Naive B cell (primary cell): ENCODE measurements at regions not wholly inside any gene's neighbourhood (a gene's known extent, or its start where the extent isn't known, plus 50 kb on each side); places are given as distances from the start of the nearest gene placed in this dataset.

ENCODE experiments used
- ATAC-seq, 2 donors: fragments of 150-1000 bp; cut with Tn5 transposase; 2 replicates each; pipeline ENCODE4 v1.10.0; 2021; ENCODE audit warnings: low read depth in 2 of 2, mild to moderate bottlenecking in 2 of 2, moderate library complexity in 2 of 2
- DNase-seq: peaks from one replicate; pipeline ENCODE4 v3.0.0; 2022
- H3K27ac Mint-ChIP-seq, 6 donors: one replicate each; pipeline ENCODE4 v1.8.0; 2020 to 2022; ENCODE audit warnings: mild to moderate bottlenecking in 6 of 6, mixed read lengths in 6 of 6, moderate library complexity in 5 of 6, inconsistent platforms in 2 of 6
- H3K27me3 Mint-ChIP-seq, 3 donors: one replicate each; pipeline ENCODE4 v1.8.0; 2021 to 2022; ENCODE audit warnings: mixed read lengths in 3 of 3, mild to moderate bottlenecking in 1 of 3
- H3K36me3 Mint-ChIP-seq, 2 donors: one replicate each; pipeline ENCODE4 v1.8.0; 2020 to 2022; ENCODE audit warnings: mixed read lengths in 2 of 2, inconsistent platforms in 1 of 2, mild to moderate bottlenecking in 1 of 2
- H3K4me1 Mint-ChIP-seq, 3 donors: one replicate each; pipeline ENCODE4 v1.8.0; 2020 to 2022; ENCODE audit warnings: mixed read lengths in 3 of 3, inconsistent platforms in 1 of 3, mild to moderate bottlenecking in 1 of 3, moderate library complexity in 1 of 3
- H3K4me3 Mint-ChIP-seq, 8 donors: one replicate each; pipeline ENCODE4 v1.8.0; 2020 to 2022; ENCODE audit warnings: mild to moderate bottlenecking in 8 of 8, mixed read lengths in 8 of 8, moderate library complexity in 8 of 8, inconsistent platforms in 2 of 8
- H3K9me3 Mint-ChIP-seq, 7 donors: one replicate each; pipeline ENCODE4 v1.8.0; 2020 to 2022; ENCODE audit warnings: mixed read lengths in 7 of 7, mild to moderate bottlenecking in 5 of 7, inconsistent platforms in 2 of 7, moderate library complexity in 1 of 7

GRCh38 chr3:127091376-127091775, 101.6 kb upstream of the PRR23E start:
- Mint-ChIP-seq H3K4me1 (no peaks in the 10 kb centered on the region), H3K9me3 (peaks cover 0 to 10% (median 3%) of the 10 kb centered on the region in 7 donors), H3K36me3 (no peaks in the 10 kb centered on the region), H3K27me3 (peaks cover 15 to 41% (median 35%) of the 10 kb centered on the region in 3 donors), H3K27ac (no peak overlapping the region), H3K4me3 (no peak overlapping the region)
- ATAC-seq (no peak), DNase-seq (no peak)

GRCh38 chr3:127092368-127092767, 100.6 kb upstream of the PRR23E start:
- peaks cover 0 to 10% (median 3%) of the 10 kb centered on the region in 7 donors for H3K9me3 Mint-ChIP-seq
- no peaks in the 10 kb centered on the region for H3K36me3 Mint-ChIP-seq

GRCh38 chr3:127092776-127093175, 100.2 kb upstream of the PRR23E start:
- no peak overlapping the region for H3K4me3 Mint-ChIP-seq

More at GRCh38 chr3:127092368-127092767, 100.6 kb upstream of the PRR23E start:
- Mint-ChIP-seq H3K27ac (no peak overlapping the region), H3K4me1 (no peaks in the 10 kb centered on the region), H3K27me3 (peaks cover 15 to 39% (median 29%) of the 10 kb centered on the region in 3 donors), H3K4me3 (no peak overlapping the region)
- ATAC-seq (no peak), DNase-seq (no peak)

GRCh38 chr3:127093312-127093711, 99.6 kb upstream of the PRR23E start:
- Mint-ChIP-seq H3K9me3 (peaks cover 0 to 10% (median 3%) of the 10 kb centered on the region in 7 donors), H3K27ac (no peak overlapping the region), H3K4me3 (no peak overlapping the region), H3K4me1 (no peaks in the 10 kb centered on the region), H3K36me3 (no peaks in the 10 kb centered on the region), H3K27me3 (peaks cover 15 to 30% (median 29%) of the 10 kb centered on the region in 3 donors)
- DNase-seq (no peak), ATAC-seq (no peak)

More at GRCh38 chr3:127092776-127093175, 100.2 kb upstream of the PRR23E start:
- Mint-ChIP-seq H3K4me1 (no peaks in the 10 kb centered on the region), H3K36me3 (no peaks in the 10 kb centered on the region), H3K27me3 (peaks cover 15 to 35% (median 29%) of the 10 kb centered on the region in 3 donors), H3K27ac (no peak overlapping the region), H3K9me3 (peaks cover 0 to 10% (median 3%) of the 10 kb centered on the region in 7 donors)
- DNase-seq (no peak), ATAC-seq (no peak)

GRCh38 chr3:127095774-127096173, 97.2 kb upstream of the PRR23E start:
- no peak for ATAC-seq
- Mint-ChIP-seq H3K4me1 (no peaks in the 10 kb centered on the region), H3K9me3 (peaks cover 0 to 10% (median 3%) of the 10 kb centered on the region in 7 donors)

GRCh38 chr3:127096256-127097071, 96.5 kb upstream of the PRR23E start:
- Mint-ChIP-seq H3K9me3 (peaks cover 0 to 10% (median 3%) of the 10 kb centered on the region in 7 donors), H3K27ac (no peak overlapping the region), H3K36me3 (no peaks in the 10 kb centered on the region), H3K4me1 (no peaks in the 10 kb centered on the region), H3K4me3 (no peak overlapping the region), H3K27me3 (peaks cover 5 to 25% (median 22%) of the 10 kb centered on the region in 3 donors)
- ATAC-seq (no peak), DNase-seq (no peak)

More at GRCh38 chr3:127095774-127096173, 97.2 kb upstream of the PRR23E start:
- no peak for DNase-seq
- Mint-ChIP-seq H3K36me3 (no peaks in the 10 kb centered on the region), H3K4me3 (no peak overlapping the region), H3K27ac (no peak overlapping the region), H3K27me3 (peaks cover 6 to 28% (median 22%) of the 10 kb centered on the region in 3 donors)

- no peaks in the 10 kb centered on the region for H3K36me3 Mint-ChIP-seq
- H3K27ac Mint-ChIP-seq = no peak overlapping the region
- no peak for DNase-seq
- peaks cover 0 to 10% (median 3%) of the 10 kb centered on the region in 7 donors for H3K9me3 Mint-ChIP-seq
- ATAC-seq = no peak
- no peak overlapping the region for H3K4me3 Mint-ChIP-seq
- H3K27me3 Mint-ChIP-seq = peaks cover 5 to 24% (median 20%) of the 10 kb centered on the region in 3 donors
- H3K4me1 Mint-ChIP-seq = no peaks in the 10 kb centered on the region
Measured at GRCh38 chr3:127097072-127097405, 95.9 kb upstream of the PRR23E start.

- H3K4me1 Mint-ChIP-seq = no peaks in the 10 kb centered on the region
- H3K36me3 Mint-ChIP-seq = no peaks in the 10 kb centered on the region
- ATAC-seq (no peak), DNase-seq (no peak)
- H3K9me3 Mint-ChIP-seq = peaks cover 0 to 10% (median 3%) of the 10 kb centered on the region in 7 donors
- peaks cover 5 to 24% (median 18%) of the 10 kb centered on the region in 3 donors for H3K27me3 Mint-ChIP-seq
- H3K27ac Mint-ChIP-seq = no peak overlapping the region
- no peak overlapping the region for H3K4me3 Mint-ChIP-seq
Measured at GRCh38 chr3:127097481-127097880, 95.5 kb upstream of the PRR23E start.

- Mint-ChIP-seq H3K27me3 (peaks cover 5 to 28% (median 18%) of the 10 kb centered on the region in 3 donors), H3K4me3 (no peak overlapping the region), H3K9me3 (peaks cover 0 to 10% (median 3%) of the 10 kb centered on the region in 7 donors), H3K27ac (no peak overlapping the region), H3K36me3 (no peaks in the 10 kb centered on the region), H3K4me1 (no peaks in the 10 kb centered on the region)
- no peak for ATAC-seq
- no peak for DNase-seq
Measured at GRCh38 chr3:127099982-127100381, 92.9 kb upstream of the PRR23E start.

- H3K27ac Mint-ChIP-seq = peak overlapping the region in 1 of 6 donors; percentile 41
- no peaks in the 10 kb centered on the region for H3K4me1 Mint-ChIP-seq
- peaks cover 0 to 34% (median 18%) of the 10 kb centered on the region in 3 donors for H3K27me3 Mint-ChIP-seq
- no peaks in the 10 kb centered on the region for H3K36me3 Mint-ChIP-seq
- H3K4me3 Mint-ChIP-seq = no peak overlapping the region
- peaks cover 0 to 5% (median 0%) of the 10 kb centered on the region in 7 donors for H3K9me3 Mint-ChIP-seq
- DNase-seq (no peak), ATAC-seq (no peak)
Measured at GRCh38 chr3:127100459-127101410, 92.2 kb upstream of the PRR23E start.

GRCh38 chr3:127101411-127102187, 91.3 kb upstream of the PRR23E start:
- ATAC-seq = no peak
- Mint-ChIP-seq H3K36me3 (no peaks in the 10 kb centered on the region), H3K27me3 (peaks cover 0 to 37% (median 18%) of the 10 kb centered on the region in 3 donors), H3K4me3 (no peak overlapping the region), H3K27ac (peak overlapping the region in 1 of 6 donors; percentile 51), H3K4me1 (no peaks in the 10 kb centered on the region), H3K9me3 (no peaks in the 10 kb centered on the region)
- DNase-seq = no peak

GRCh38 chr3:127102188-127102520, 90.8 kb upstream of the PRR23E start:
- H3K27ac Mint-ChIP-seq = no peak overlapping the region
- no peaks in the 10 kb centered on the region for H3K9me3 Mint-ChIP-seq
- H3K4me3 Mint-ChIP-seq = no peak overlapping the region
- DNase-seq = no peak
- no peaks in the 10 kb centered on the region for H3K36me3 Mint-ChIP-seq
- H3K4me1 Mint-ChIP-seq = no peaks in the 10 kb centered on the region
- H3K27me3 Mint-ChIP-seq = peaks cover 0 to 37% (median 18%) of the 10 kb centered on the region in 3 donors
- ATAC-seq = no peak

GRCh38 chr3:127102587-127102986, 90.3 kb upstream of the PRR23E start:
- ATAC-seq = no peak
- Mint-ChIP-seq H3K9me3 (no peaks in the 10 kb centered on the region), H3K4me3 (no peak overlapping the region), H3K27ac (no peak overlapping the region), H3K27me3 (peaks cover 0 to 37% (median 18%) of the 10 kb centered on the region in 3 donors), H3K4me1 (no peaks in the 10 kb centered on the region), H3K36me3 (no peaks in the 10 kb centered on the region)
- no peak for DNase-seq
